Right atrium auricular region (tissue), 2 donors: ENCODE measurements at regions not wholly inside any gene's neighbourhood (a gene's known extent, or its start where the extent isn't known, plus 50 kb on each side); places are given as distances from the start of the nearest gene placed in this dataset.

Experiments used
- DNase-seq: peaks from one replicate; pipeline ENCODE4 v3.0.0-alpha.2; 2019; ENCODE audit warnings: low spot score
- H3K27ac ChIP-seq, 2 donors: fragments of 200-600 bp; sonication (generic); 1 replicate in 1 of 2; 2 replicates in 1 of 2; pipeline ENCODE4 v1.5.1; 2016 to 2019
- H3K27me3 ChIP-seq, 2 donors: fragments of 200-600 bp; sonication (generic); one replicate each; pipeline versions ENCODE4 v1.5.1 to v1.6.0; 2017 to 2019
- H3K36me3 ChIP-seq: fragments of 200-600 bp; sonication (generic); one replicate; pipeline ENCODE4 v1.5.1; 2016
- H3K4me1 ChIP-seq, 2 donors: fragments of 200-600 bp; sonication (generic); one replicate each; pipeline versions ENCODE4 v1.5.1 to v1.6.0; 2017 to 2019
- H3K4me3 ChIP-seq, 2 donors: fragments of 200-600 bp; sonication (generic); 1 replicate in 1 of 2; 2 replicates in 1 of 2; pipeline ENCODE4 v1.5.1; 2017 to 2019; ENCODE audit warnings: mild to moderate bottlenecking in 1 of 2, moderate library complexity in 1 of 2
- H3K9me3 ChIP-seq, 2 donors: fragments of 200-600 bp; sonication (generic); one replicate each; pipeline ENCODE4 v1.5.1; 2019
- TF ChIP-seq, protein P1 (sequence below), 2 donors: fragments of 200-600 bp; sonication (generic); IDR thresholded peaks; one replicate each; pipeline ENCODE4 v1.5.1; 2019; ENCODE audit warnings: antibody characterized with exemption in 2 of 2

DNA sequence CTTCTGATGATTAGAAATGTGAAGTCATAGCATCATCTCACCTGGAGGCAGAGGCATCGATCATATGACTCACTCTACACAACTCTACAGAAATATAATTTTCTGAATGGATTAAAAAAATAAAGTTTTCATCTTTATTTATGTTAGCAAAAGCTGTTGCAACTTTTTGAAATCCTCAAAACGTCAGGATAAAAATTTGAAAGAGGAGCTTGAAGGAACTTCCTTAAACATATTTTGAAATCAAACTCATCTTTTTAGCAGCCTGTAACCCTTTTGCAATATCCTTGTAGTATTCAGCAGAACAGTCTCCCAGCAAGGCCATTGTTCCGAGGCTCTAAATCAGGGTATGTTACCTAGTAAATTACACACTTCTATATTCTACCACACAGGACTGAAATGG is 985.4 kb downstream of the PLOD2 start:
- Histone ChIP-seq H3K4me3 (no peak overlapping the region), H3K27ac (no peak overlapping the region), H3K36me3 (no peaks in the 10 kb centered on the region), H3K4me1 (no peaks in the 10 kb centered on the region), H3K27me3 (no peaks in the 10 kb centered on the region), H3K9me3 (no peaks in the 10 kb centered on the region)
- DNase-seq = no peak
- TF ChIP-seq, protein P1, sequence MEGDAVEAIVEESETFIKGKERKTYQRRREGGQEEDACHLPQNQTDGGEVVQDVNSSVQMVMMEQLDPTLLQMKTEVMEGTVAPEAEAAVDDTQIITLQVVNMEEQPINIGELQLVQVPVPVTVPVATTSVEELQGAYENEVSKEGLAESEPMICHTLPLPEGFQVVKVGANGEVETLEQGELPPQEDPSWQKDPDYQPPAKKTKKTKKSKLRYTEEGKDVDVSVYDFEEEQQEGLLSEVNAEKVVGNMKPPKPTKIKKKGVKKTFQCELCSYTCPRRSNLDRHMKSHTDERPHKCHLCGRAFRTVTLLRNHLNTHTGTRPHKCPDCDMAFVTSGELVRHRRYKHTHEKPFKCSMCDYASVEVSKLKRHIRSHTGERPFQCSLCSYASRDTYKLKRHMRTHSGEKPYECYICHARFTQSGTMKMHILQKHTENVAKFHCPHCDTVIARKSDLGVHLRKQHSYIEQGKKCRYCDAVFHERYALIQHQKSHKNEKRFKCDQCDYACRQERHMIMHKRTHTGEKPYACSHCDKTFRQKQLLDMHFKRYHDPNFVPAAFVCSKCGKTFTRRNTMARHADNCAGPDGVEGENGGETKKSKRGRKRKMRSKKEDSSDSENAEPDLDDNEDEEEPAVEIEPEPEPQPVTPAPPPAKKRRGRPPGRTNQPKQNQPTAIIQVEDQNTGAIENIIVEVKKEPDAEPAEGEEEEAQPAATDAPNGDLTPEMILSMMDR (IDR thresholded peaks at IDR 0.05) = no peak

DNA sequence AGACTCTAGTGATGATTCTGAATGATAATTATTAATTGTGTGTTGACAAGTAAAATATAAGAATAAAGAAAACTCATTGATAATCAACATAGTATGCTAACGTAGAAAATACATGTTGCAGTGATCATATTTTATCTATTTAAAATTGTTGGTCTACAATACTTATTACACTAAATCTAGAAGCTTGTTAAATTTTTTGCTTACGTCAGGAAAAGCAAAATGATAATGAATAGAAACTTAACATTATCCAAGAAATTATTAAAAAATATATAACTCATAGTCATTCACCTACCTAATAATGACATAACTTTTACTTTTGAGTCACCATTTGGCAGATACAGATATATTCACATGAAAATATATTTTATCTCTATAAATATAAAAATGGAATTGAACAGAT is 984.1 kb downstream of the PLOD2 start:
- no peak overlapping the region for H3K4me3 ChIP-seq
- no peak overlapping the region for H3K27ac ChIP-seq
- H3K4me1 ChIP-seq = no peaks in the 10 kb centered on the region
- no peaks in the 10 kb centered on the region for H3K9me3 ChIP-seq
- no peaks in the 10 kb centered on the region for H3K27me3 ChIP-seq
- no peak for DNase-seq
- no peaks in the 10 kb centered on the region for H3K36me3 ChIP-seq
- TF ChIP-seq, protein P1 (IDR thresholded peaks at IDR 0.05) = no peak

DNA sequence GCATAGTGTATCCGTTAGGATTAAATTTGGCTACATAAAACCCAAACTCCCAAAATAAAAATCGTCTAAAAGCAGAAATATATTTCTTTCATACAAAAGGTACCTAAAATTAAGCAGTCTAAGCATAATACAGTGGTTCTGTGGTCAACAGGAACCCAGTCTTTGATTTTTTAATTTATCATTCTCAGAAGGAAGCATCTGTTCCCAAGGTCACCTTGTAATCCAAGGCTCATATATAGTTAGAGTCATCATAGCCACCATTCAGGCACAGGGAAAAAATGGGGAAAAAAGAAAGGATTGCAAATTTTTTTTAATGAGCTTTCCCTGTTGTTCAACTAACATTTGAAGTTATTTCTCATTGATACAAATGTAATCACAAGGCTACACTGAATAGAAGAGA is 983.2 kb downstream of the PLOD2 start:
- H3K27ac ChIP-seq = no peak overlapping the region
- DNase-seq = no peak
- no peaks in the 10 kb centered on the region for H3K4me1 ChIP-seq
- H3K9me3 ChIP-seq = no peaks in the 10 kb centered on the region
- TF ChIP-seq, protein P1 (IDR thresholded peaks at IDR 0.05) = no peak
- no peak overlapping the region for H3K4me3 ChIP-seq
- H3K27me3 ChIP-seq = no peaks in the 10 kb centered on the region
- H3K36me3 ChIP-seq = no peaks in the 10 kb centered on the region

DNA sequence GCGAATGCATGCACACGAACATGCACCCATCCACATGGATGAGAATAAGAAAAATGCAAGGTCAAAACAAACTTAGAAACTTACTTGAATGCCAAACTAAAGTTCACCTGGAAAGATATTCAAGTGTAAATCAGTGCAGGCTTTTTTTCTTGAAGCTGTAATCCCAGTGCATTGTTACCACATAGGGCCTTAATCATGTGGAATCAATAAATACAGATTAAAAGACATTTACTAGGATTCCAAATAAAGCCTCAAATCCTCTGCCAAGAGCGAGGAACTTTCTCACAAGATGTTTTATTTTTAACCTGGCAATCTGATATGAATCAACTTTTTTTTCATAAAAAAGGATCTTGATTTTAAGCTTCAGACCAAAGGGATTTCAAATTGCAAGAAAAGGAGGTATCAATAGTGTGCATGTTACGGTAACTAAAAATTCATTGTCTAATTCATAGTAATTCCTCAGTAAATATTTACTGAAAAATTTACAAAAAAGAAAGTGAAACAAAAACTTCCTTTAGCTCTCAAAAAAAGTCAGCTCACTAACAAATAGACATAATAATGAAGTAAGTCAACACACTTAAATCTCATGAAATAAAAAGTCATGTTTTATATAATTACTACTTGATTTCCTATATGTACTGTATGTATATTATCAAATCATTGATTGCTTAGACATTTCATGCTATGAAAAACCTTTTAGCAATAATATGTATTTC is 978.6 kb downstream of the PLOD2 start:
- H3K27me3 ChIP-seq = no peaks in the 10 kb centered on the region
- no peak for DNase-seq
- no peaks in the 10 kb centered on the region for H3K36me3 ChIP-seq
- H3K27ac ChIP-seq = no peak overlapping the region
- TF ChIP-seq, protein P1 (IDR thresholded peaks at IDR 0.05) = no peak
- H3K9me3 ChIP-seq = no peaks in the 10 kb centered on the region
- H3K4me1 ChIP-seq = no peaks in the 10 kb centered on the region
- H3K4me3 ChIP-seq = peak overlapping the region in 1 of 2 donors; percentile 8

DNA sequence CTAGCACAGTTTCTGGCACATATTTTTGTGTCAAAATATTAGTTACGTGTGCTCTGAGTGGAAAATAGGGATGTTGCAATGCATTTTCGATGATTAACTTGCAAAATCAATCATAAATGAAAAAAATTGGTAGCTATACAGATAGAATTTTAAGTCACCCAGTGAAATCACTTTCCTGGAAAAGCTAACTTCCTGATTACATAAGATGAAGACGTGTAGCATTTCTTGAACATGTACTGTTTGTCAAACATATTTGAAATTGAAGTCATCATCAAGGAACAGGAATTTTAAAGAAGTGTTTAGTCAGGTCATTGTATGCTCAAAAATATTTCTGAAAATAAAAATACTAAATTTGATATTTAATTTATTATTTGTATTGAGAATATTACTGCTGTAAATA is 977.7 kb downstream of the PLOD2 start:
- no peaks in the 10 kb centered on the region for H3K27me3 ChIP-seq
- TF ChIP-seq, protein P1 (IDR thresholded peaks at IDR 0.05) = no peak
- no peak overlapping the region for H3K4me3 ChIP-seq
- no peaks in the 10 kb centered on the region for H3K9me3 ChIP-seq
- no peak for DNase-seq
- H3K4me1 ChIP-seq = no peaks in the 10 kb centered on the region
- no peaks in the 10 kb centered on the region for H3K36me3 ChIP-seq
- H3K27ac ChIP-seq = no peak overlapping the region
